Neural progenitor cell (in vitro differentiated cells): ENCODE measurements at regions not wholly inside any gene's neighbourhood (a gene's known extent, or its start where the extent isn't known, plus 50 kb on each side); places are given as distances from the start of the nearest gene placed in this dataset.

Source experiments
- DNase-seq: peaks from one replicate; pipeline ENCODE4 v3.0.0-alpha.2; 2016; ENCODE audit warnings: low spot score
- H2AFZ ChIP-seq: fragments of 200-600 bp; sonication (generic); replicated peaks from 2 replicates; pipeline ENCODE4 v1.6.1; 2016; ENCODE audit warnings: antibody characterized with exemption
- H3F3A ChIP-seq: fragments of 200-600 bp; sonication (generic); 2 replicates; pipeline ENCODE4 v1.6.1; 2016; ENCODE audit warnings: antibody characterized with exemption, low read depth
- H3K27ac ChIP-seq: fragments of 200-600 bp; sonication (generic); 2 replicates; pipeline ENCODE4 v1.5.1; 2016; ENCODE audit warnings: mild to moderate bottlenecking
- H3K27me3 ChIP-seq: fragments of 200-600 bp; sonication (generic); 2 replicates; pipeline ENCODE4 v1.6.1; 2016; ENCODE audit warnings: mild to moderate bottlenecking, moderate library complexity
- H3K36me3 ChIP-seq: fragments of 200-600 bp; sonication (generic); 2 replicates; pipeline ENCODE4 v1.5.1; 2016
- H3K4me1 ChIP-seq: fragments of 200-600 bp; sonication (generic); 2 replicates; pipeline ENCODE4 v1.6.1; 2016; ENCODE audit warnings: mixed run types
- H3K4me2 ChIP-seq: fragments of 200-600 bp; sonication (generic); 2 replicates; pipeline ENCODE4 v1.6.1; 2016
- H3K4me3 ChIP-seq: fragments of 200-600 bp; sonication (generic); 2 replicates; pipeline ENCODE4 v1.5.1; 2016
- H3K79me2 ChIP-seq: fragments of 200-600 bp; sonication (generic); 2 replicates; pipeline ENCODE4 v1.6.1; 2016; ENCODE audit warnings: low read depth
- H3K9ac ChIP-seq: fragments of 200-600 bp; sonication (generic); 2 replicates; pipeline ENCODE4 v1.6.1; 2016
- H3K9me3 ChIP-seq: fragments of 200-600 bp; sonication (generic); 2 replicates; pipeline ENCODE4 v1.5.1; 2016; ENCODE audit warnings: low read depth
- H4K20me1 ChIP-seq: fragments of 200-600 bp; sonication (generic); 2 replicates; pipeline ENCODE4 v1.6.1; 2016; ENCODE audit warnings: low read depth
- H3K27ac Mint-ChIP-seq: 3 replicates; pipeline ENCODE4 v1.8.0; 2021; ENCODE audit warnings: mixed read lengths
- H3K27me3 Mint-ChIP-seq: 2 replicates; pipeline ENCODE4 v1.8.0; 2022; ENCODE audit warnings: low read depth, mild to moderate bottlenecking, inconsistent platforms, moderate library complexity, mixed read lengths; ENCODE audit not compliant: insufficient read depth
- H3K36me3 Mint-ChIP-seq: 3 replicates; pipeline ENCODE4 v1.8.0; 2021; ENCODE audit warnings: mixed read lengths
- H3K4me1 Mint-ChIP-seq: 3 replicates; pipeline ENCODE4 v1.8.0; 2021; ENCODE audit warnings: mixed read lengths
- H3K4me3 Mint-ChIP-seq: 3 replicates; pipeline ENCODE4 v1.8.0; 2021; ENCODE audit warnings: mild to moderate bottlenecking, moderate library complexity, mixed read lengths
- H3K9me3 Mint-ChIP-seq: 3 replicates; pipeline ENCODE4 v1.8.0; 2020; ENCODE audit warnings: mixed read lengths
- EZH2 ChIP-seq: fragments of 200-600 bp; sonication (generic); IDR thresholded peaks from 2 replicates; pipeline ENCODE4 v1.6.1; 2017; ENCODE audit warnings: antibody characterized with exemption, mild to moderate bottlenecking, moderate library complexity
- EZH2phosphoT487 ChIP-seq: fragments of 200-600 bp; sonication (generic); IDR thresholded peaks from 2 replicates; pipeline ENCODE4 v1.6.1; 2017; ENCODE audit warnings: antibody characterized with exemption
- TF ChIP-seq, protein P1 (sequence below): fragments of 200-600 bp; sonication (generic); IDR thresholded peaks from 2 replicates; pipeline ENCODE4 v1.5.1; 2017; ENCODE audit warnings: antibody characterized with exemption, mild to moderate bottlenecking

- H3K36me3 ChIP-seq: no peaks in the 10 kb centered on the region
- Mint-ChIP-seq H3K36me3 (no peaks in the 10 kb centered on the region), H3K4me1 (no peaks in the 10 kb centered on the region), H3K4me3 (no peak overlapping the region), H3K9me3 (no peaks in the 10 kb centered on the region), H3K27ac (no peak overlapping the region), H3K27me3 (peaks cover 5% of the 10 kb centered on the region)
- H4K20me1 ChIP-seq: no peaks in the 10 kb centered on the region
- no peaks in the 10 kb centered on the region for H3F3A ChIP-seq
- no peaks in the 10 kb centered on the region for H3K27me3 ChIP-seq
- no peaks in the 10 kb centered on the region for H3K79me2 ChIP-seq
- H3K9ac ChIP-seq: no peak overlapping the region
- no peaks in the 10 kb centered on the region for H3K4me1 ChIP-seq
- TF ChIP-seq, protein P1, sequence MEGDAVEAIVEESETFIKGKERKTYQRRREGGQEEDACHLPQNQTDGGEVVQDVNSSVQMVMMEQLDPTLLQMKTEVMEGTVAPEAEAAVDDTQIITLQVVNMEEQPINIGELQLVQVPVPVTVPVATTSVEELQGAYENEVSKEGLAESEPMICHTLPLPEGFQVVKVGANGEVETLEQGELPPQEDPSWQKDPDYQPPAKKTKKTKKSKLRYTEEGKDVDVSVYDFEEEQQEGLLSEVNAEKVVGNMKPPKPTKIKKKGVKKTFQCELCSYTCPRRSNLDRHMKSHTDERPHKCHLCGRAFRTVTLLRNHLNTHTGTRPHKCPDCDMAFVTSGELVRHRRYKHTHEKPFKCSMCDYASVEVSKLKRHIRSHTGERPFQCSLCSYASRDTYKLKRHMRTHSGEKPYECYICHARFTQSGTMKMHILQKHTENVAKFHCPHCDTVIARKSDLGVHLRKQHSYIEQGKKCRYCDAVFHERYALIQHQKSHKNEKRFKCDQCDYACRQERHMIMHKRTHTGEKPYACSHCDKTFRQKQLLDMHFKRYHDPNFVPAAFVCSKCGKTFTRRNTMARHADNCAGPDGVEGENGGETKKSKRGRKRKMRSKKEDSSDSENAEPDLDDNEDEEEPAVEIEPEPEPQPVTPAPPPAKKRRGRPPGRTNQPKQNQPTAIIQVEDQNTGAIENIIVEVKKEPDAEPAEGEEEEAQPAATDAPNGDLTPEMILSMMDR: peak; percentile 35
- no peak for TF ChIP-seq EZH2phosphoT487
- TF ChIP-seq EZH2: no peak
- H2AFZ ChIP-seq: no peak overlapping the region
- H3K4me3 ChIP-seq: no peak overlapping the region
- H3K4me2 ChIP-seq: no peak overlapping the region
- no peak overlapping the region for H3K27ac ChIP-seq
- peak; percentile 10 for DNase-seq
- H3K9me3 ChIP-seq: no peaks in the 10 kb centered on the region
Measured at GRCh38 chr9:120299785-120300184, 280.2 kb downstream of the CDK5RAP2 start.

- peaks cover 3% of the 10 kb centered on the region for H3K4me1 ChIP-seq
- no peak overlapping the region for H3K27ac Mint-ChIP-seq
- no peak overlapping the region for H3K4me3 ChIP-seq
- H3K36me3 ChIP-seq: no peaks in the 10 kb centered on the region
- H4K20me1 ChIP-seq: no peaks in the 10 kb centered on the region
- H3K79me2 ChIP-seq: no peaks in the 10 kb centered on the region
- no peaks in the 10 kb centered on the region for H3K9me3 Mint-ChIP-seq
- no peak overlapping the region for H3K9ac ChIP-seq
- no peak for DNase-seq
- no peaks in the 10 kb centered on the region for H3K9me3 ChIP-seq
- H3K27me3 Mint-ChIP-seq: peaks cover 2% of the 10 kb centered on the region
- no peaks in the 10 kb centered on the region for H3F3A ChIP-seq
- no peaks in the 10 kb centered on the region for H3K36me3 Mint-ChIP-seq
- no peak overlapping the region for H2AFZ ChIP-seq
- no peaks in the 10 kb centered on the region for H3K27me3 ChIP-seq
- H3K4me1 Mint-ChIP-seq: no peaks in the 10 kb centered on the region
- TF ChIP-seq EZH2 (no peak), EZH2phosphoT487 (no peak)
- TF ChIP-seq, protein P1: no peak
- H3K4me3 Mint-ChIP-seq: no peak overlapping the region
- H3K4me2 ChIP-seq: no peak overlapping the region
- H3K27ac ChIP-seq: no peak overlapping the region
Measured at GRCh38 chr9:120294003-120294402, 286.0 kb downstream of the CDK5RAP2 start.

- no peak overlapping the region for H3K27ac ChIP-seq
- no peaks in the 10 kb centered on the region for H3F3A ChIP-seq
- no peaks in the 10 kb centered on the region for H3K4me1 Mint-ChIP-seq
- no peaks in the 10 kb centered on the region for H3K27me3 ChIP-seq
- H3K79me2 ChIP-seq: no peaks in the 10 kb centered on the region
- no peaks in the 10 kb centered on the region for H3K36me3 Mint-ChIP-seq
- H2AFZ ChIP-seq: no peak overlapping the region
- H3K4me2 ChIP-seq: no peak overlapping the region
- peaks cover 5% of the 10 kb centered on the region for H3K4me1 ChIP-seq
- H3K36me3 ChIP-seq: no peaks in the 10 kb centered on the region
- no peak overlapping the region for H3K4me3 ChIP-seq
- no peaks in the 10 kb centered on the region for H4K20me1 ChIP-seq
- no peaks in the 10 kb centered on the region for H3K9me3 Mint-ChIP-seq
- peaks cover 2% of the 10 kb centered on the region for H3K27me3 Mint-ChIP-seq
- DNase-seq: no peak
- no peak overlapping the region for H3K9ac ChIP-seq
- H3K4me3 Mint-ChIP-seq: no peak overlapping the region
- TF ChIP-seq, protein P1: no peak
- no peak for TF ChIP-seq EZH2phosphoT487
- TF ChIP-seq EZH2: no peak
- H3K9me3 ChIP-seq: no peaks in the 10 kb centered on the region
- no peak overlapping the region for H3K27ac Mint-ChIP-seq
Measured at GRCh38 chr9:120292606-120293005, 287.4 kb downstream of the CDK5RAP2 start.

DNA sequence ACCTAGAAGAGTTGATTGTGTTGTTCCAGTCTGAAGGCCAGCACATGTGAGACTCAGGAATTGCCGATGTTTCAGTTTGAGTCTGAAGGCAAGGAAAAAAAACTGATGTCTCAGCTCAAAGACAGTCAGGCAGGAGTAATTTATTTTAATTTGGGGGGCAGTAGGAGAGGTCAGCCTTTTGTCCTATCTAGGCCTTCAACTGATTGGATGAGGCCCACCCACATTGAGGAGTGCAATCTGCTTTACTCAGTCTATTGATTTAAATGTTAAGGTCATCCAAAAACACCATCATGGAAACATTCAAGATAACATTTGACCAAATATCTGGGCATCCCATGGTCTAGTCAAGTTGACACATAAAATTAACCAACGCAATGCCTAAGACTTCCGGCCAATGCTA lies 288.9 kb downstream of the CDK5RAP2 start:
- no peaks in the 10 kb centered on the region for H3K79me2 ChIP-seq
- Mint-ChIP-seq H3K4me1 (no peaks in the 10 kb centered on the region), H3K4me3 (no peak overlapping the region), H3K27me3 (peaks cover 2% of the 10 kb centered on the region), H3K9me3 (no peaks in the 10 kb centered on the region), H3K27ac (no peak overlapping the region), H3K36me3 (no peaks in the 10 kb centered on the region)
- H3K27me3 ChIP-seq: no peaks in the 10 kb centered on the region
- H3K36me3 ChIP-seq: no peaks in the 10 kb centered on the region
- no peaks in the 10 kb centered on the region for H3F3A ChIP-seq
- peaks cover 5% of the 10 kb centered on the region for H3K4me1 ChIP-seq
- TF ChIP-seq, protein P1: no peak
- TF ChIP-seq EZH2phosphoT487 (no peak), EZH2 (no peak)
- no peak for DNase-seq
- H3K9me3 ChIP-seq: no peaks in the 10 kb centered on the region
- no peak overlapping the region for H3K9ac ChIP-seq
- H3K27ac ChIP-seq: no peak overlapping the region
- no peaks in the 10 kb centered on the region for H4K20me1 ChIP-seq
- H3K4me2 ChIP-seq: no peak overlapping the region
- no peak overlapping the region for H2AFZ ChIP-seq
- no peak overlapping the region for H3K4me3 ChIP-seq
